ENCODE measurements at regions not wholly inside any gene's neighbourhood (a gene's known extent, or its start where the extent isn't known, plus 50 kb on each side); places are given as distances from the start of the nearest gene placed in this dataset.

DNA sequence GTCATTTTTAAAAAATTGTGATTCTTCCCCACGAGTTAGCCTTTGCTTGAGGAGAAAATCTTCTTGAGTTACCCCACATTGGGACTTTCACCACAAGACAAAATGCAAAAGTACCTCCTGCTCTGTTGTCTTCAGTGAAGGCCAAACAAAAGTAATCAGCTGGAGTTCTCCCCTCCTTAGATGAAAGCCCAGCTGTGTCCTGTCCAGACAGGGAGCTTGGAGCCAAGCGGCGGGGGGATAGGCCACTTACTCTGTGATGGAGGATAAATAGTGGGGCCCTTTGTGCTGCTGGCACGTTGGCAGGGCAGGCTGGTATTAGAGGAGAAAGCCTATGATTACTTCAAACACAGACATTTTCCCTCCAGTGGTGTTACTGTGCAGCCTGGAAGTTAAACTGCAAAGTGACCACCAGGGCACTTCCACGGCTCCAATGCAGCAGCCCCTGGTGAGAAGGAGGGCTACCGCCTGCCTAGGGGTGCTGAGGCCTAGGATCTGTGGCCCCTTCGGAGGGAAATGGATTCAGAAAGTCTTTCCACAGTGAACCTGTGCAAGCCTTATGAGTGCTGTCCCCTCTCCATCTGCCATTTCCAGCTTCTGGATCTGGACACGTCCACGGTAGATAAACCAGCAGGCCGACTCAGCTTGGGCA lies 155.0 kb downstream of the TMEM167A start:
- no peak for ATAC-seq (ENCODE audit: insufficient read depth, low read depth)
- Histone ChIP-seq H3K27ac (ENCODE audit: low read length) (no peak overlapping the region), H3K27me3 (ENCODE audit: insufficient read depth, low read length, poor library complexity) (no peaks in the 10 kb centered on the region), H3K79me2 (ENCODE audit: insufficient read depth, low read length) (no peaks in the 10 kb centered on the region), H3K4me1 (ENCODE audit: insufficient read depth, low read length) (peaks cover 4% of the 10 kb centered on the region; the same call in 1 of the 2 replicates), H3K9me3 (ENCODE audit: insufficient read depth, low read length, severe bottlenecking) (no peaks in the 10 kb centered on the region), H4K20me1 (ENCODE audit: insufficient read depth, low read length) (no peaks in the 10 kb centered on the region), H3K9ac (ENCODE audit: low read depth, low read length) (no peak overlapping the region), H2AFZ (ENCODE audit: low read depth, low read length) (no peak overlapping the region), H3K36me3 (ENCODE audit: insufficient read depth, low read length) (no peaks in the 10 kb centered on the region), H3K4me3 (ENCODE audit: low read depth in 1 of 2, low read length in 2 of 2) (no peak overlapping the region), H3K4me2 (ENCODE audit: insufficient read depth, low read length) (no peak overlapping the region)
- no peak for TF ChIP-seq EZH2 (IDR thresholded peaks at IDR 0.05; ENCODE audit: borderline replicate concordance, low read depth, low read length, severe bottlenecking)
- TF ChIP-seq, protein P1, sequence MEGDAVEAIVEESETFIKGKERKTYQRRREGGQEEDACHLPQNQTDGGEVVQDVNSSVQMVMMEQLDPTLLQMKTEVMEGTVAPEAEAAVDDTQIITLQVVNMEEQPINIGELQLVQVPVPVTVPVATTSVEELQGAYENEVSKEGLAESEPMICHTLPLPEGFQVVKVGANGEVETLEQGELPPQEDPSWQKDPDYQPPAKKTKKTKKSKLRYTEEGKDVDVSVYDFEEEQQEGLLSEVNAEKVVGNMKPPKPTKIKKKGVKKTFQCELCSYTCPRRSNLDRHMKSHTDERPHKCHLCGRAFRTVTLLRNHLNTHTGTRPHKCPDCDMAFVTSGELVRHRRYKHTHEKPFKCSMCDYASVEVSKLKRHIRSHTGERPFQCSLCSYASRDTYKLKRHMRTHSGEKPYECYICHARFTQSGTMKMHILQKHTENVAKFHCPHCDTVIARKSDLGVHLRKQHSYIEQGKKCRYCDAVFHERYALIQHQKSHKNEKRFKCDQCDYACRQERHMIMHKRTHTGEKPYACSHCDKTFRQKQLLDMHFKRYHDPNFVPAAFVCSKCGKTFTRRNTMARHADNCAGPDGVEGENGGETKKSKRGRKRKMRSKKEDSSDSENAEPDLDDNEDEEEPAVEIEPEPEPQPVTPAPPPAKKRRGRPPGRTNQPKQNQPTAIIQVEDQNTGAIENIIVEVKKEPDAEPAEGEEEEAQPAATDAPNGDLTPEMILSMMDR (IDR thresholded peaks at IDR 0.05; ENCODE audit: borderline replicate concordance, extremely low read depth, low read length, poor library complexity, severe bottlenecking), result no peak
- DNase-seq, result no peak

DNA sequence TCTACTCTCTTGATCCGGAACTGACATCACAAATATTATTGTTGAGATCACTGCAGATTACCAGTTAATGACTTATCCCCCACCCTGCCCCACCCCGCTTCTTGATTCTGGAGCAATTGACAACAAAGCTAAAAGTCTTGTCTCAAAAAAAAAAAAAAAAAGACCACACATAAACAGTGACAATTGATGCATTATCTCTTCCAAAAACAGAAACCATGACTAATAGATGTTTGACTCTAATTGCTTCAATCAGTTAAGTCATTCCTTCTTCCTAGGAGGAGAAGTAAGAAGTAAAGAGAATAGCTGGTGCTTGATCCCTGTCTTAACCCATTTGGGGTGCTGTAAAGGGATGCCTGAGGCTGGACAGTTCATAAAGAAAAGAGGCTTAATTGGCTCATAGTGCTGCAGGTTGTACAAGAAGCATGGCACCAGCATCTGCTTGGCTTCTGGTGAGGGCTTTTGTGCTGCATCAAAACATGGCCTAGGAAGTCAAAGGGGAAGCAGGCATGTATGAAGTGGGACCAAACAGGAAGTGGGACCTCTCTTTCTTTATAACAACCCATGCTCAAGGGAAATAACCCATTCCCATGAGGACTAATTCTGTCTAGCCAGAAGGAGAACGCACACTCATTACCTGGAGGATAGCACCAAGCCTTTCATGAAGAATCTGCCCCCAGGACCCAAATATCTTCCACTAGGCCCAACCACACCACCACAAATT lies 158.7 kb downstream of the TMEM167A start:
- Histone ChIP-seq H3K4me1 (ENCODE audit: insufficient read depth, low read length) (peaks cover 4% of the 10 kb centered on the region; the same call in 1 of the 2 replicates), H3K4me2 (ENCODE audit: insufficient read depth, low read length) (no peak overlapping the region), H3K27me3 (ENCODE audit: insufficient read depth, low read length, poor library complexity) (no peaks in the 10 kb centered on the region), H4K20me1 (ENCODE audit: insufficient read depth, low read length) (no peaks in the 10 kb centered on the region), H3K9me3 (ENCODE audit: insufficient read depth, low read length, severe bottlenecking) (peaks cover 8% of the 10 kb centered on the region), H2AFZ (ENCODE audit: low read depth, low read length) (no peak overlapping the region; the same call in 1 of the 2 replicates), H3K27ac (ENCODE audit: low read length) (no peak overlapping the region; the same call in 1 of the 2 replicates), H3K36me3 (ENCODE audit: insufficient read depth, low read length) (no peaks in the 10 kb centered on the region), H3K4me3 (ENCODE audit: low read depth in 1 of 2, low read length in 2 of 2) (no peak overlapping the region), H3K79me2 (ENCODE audit: insufficient read depth, low read length) (no peaks in the 10 kb centered on the region), H3K9ac (ENCODE audit: low read depth, low read length) (no peak overlapping the region)
- TF ChIP-seq, protein P1 (IDR thresholded peaks at IDR 0.05; ENCODE audit: borderline replicate concordance, extremely low read depth, low read length, poor library complexity, severe bottlenecking), result no peak
- no peak for TF ChIP-seq EZH2 (IDR thresholded peaks at IDR 0.05; ENCODE audit: borderline replicate concordance, low read depth, low read length, severe bottlenecking)
- DNase-seq, result no peak
- ATAC-seq (ENCODE audit: insufficient read depth, low read depth), result peak; percentile 37; the same call in 1 of the 3 replicates

DNA sequence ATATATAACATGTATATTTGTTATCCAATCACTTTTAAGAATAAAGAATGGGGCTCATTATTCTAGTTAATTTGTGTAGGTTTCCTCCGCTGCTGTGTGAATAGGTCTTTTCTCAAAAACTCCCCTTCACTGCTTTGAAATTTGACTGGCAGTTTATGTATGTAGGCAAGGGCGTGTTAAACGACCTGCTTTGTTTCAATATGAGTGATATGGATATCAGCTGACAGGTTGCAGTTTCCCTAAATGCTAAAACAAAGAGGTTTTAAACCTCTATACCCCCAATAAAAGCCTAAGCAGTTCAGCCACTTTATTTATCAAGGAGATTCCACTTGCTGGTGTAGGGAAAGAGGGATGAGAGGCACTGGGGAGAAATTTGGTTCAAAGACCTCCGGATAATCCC lies 159.6 kb downstream of the TMEM167A start:
- TF ChIP-seq EZH2 (IDR thresholded peaks at IDR 0.05; ENCODE audit: borderline replicate concordance, low read depth, low read length, severe bottlenecking), result no peak
- TF ChIP-seq, protein P1 (IDR thresholded peaks at IDR 0.05; ENCODE audit: borderline replicate concordance, extremely low read depth, low read length, poor library complexity, severe bottlenecking), result no peak
- H2AFZ ChIP-seq (ENCODE audit: low read depth, low read length), result no peak overlapping the region
- H3K4me3 ChIP-seq (ENCODE audit: low read depth in 1 of 2, low read length in 2 of 2), result no peak overlapping the region
- no peaks in the 10 kb centered on the region for H3K36me3 ChIP-seq (ENCODE audit: insufficient read depth, low read length)
- H3K9me3 ChIP-seq (ENCODE audit: insufficient read depth, low read length, severe bottlenecking), result peaks cover 8% of the 10 kb centered on the region
- no peak overlapping the region for H3K9ac ChIP-seq (ENCODE audit: low read depth, low read length)
- H3K4me1 ChIP-seq (ENCODE audit: insufficient read depth, low read length), result peaks cover 9% of the 10 kb centered on the region
- H3K27me3 ChIP-seq (ENCODE audit: insufficient read depth, low read length, poor library complexity), result no peaks in the 10 kb centered on the region
- no peak for ATAC-seq (ENCODE audit: insufficient read depth, low read depth)
- DNase-seq, result no peak
- H3K27ac ChIP-seq (ENCODE audit: low read length), result no peak overlapping the region
- no peaks in the 10 kb centered on the region for H3K79me2 ChIP-seq (ENCODE audit: insufficient read depth, low read length)
- no peaks in the 10 kb centered on the region for H4K20me1 ChIP-seq (ENCODE audit: insufficient read depth, low read length)
- no peak overlapping the region for H3K4me2 ChIP-seq (ENCODE audit: insufficient read depth, low read length)

Measured in DND-41 (cell line).